Endothelial cell of umbilical vein (primary cell): ENCODE measurements at regions not wholly inside any gene's neighbourhood (a gene's known extent, or its start where the extent isn't known, plus 50 kb on each side); places are given as distances from the start of the nearest gene placed in this dataset.

Experiments used
- BruUV-seq: library from RNA; stranded (reverse); fragments of 400-500 nt; replicated peaks from 2 replicates; lab custom pipeline; 2021; lab: Mats Ljungman, UMichigan
- CTCF ChIA-PET: fragments of 300-600, 350-600 bp; sonication (Branson Sonifier 250); formaldehyde crosslinking; loops from one replicate; lab custom pipeline; 2021; ENCODE audit warnings: antibody characterized with exemption, inconsistent platforms; lab: Charles Lee
- POLR2A ChIA-PET: fragments of 300-600, 350-600 bp; sonication (Branson Sonifier 250); formaldehyde crosslinking; loops from one replicate; lab custom pipeline; 2021; ENCODE audit warnings: antibody characterized with exemption, inconsistent platforms; lab: Charles Lee
- DNase-seq: peaks from one replicate; pipeline ENCODE4 v3.0.0-alpha.2; 2011; ENCODE audit warnings: low read depth, low spot score
- FAIRE-seq: peaks from 2 replicates; lab custom pipeline; 2011; peaks lifted over from hg19 to GRCh38; lab: Jason Lieb, UNC
- H2AFZ ChIP-seq: 2 replicates; pipeline ENCODE4 v1.6.0; 2012; ENCODE audit warnings: low read depth, low read length, control low read depth, inconsistent platforms
- H3K27ac ChIP-seq: 2 replicates; pipeline ENCODE4 v1.5.1; 2011; ENCODE audit warnings: low read depth, mild to moderate bottlenecking, control low read depth, low read length, moderate library complexity; ENCODE audit not compliant: insufficient read depth
- H3K27me3 ChIP-seq, 2 experiments: 2 replicates each; pipeline versions ENCODE4 v1.6.0 to v1.6.1; 2011; ENCODE audit warnings: low read length in 2 of 2, mixed read lengths in 1 of 2; ENCODE audit not compliant: control insufficient read depth in 2 of 2, insufficient read depth in 2 of 2
- H3K36me3 ChIP-seq, 2 experiments: 2 replicates in 1 of 2; 3 replicates in 1 of 2; pipeline ENCODE4 v1.5.1; 2011; ENCODE audit warnings: low read length in 2 of 2, mild to moderate bottlenecking in 1 of 2, moderate library complexity in 1 of 2; ENCODE audit not compliant: control insufficient read depth in 2 of 2, insufficient read depth in 2 of 2; ENCODE audit errors: extremely low read depth in 1 of 2
- H3K4me1 ChIP-seq: 3 replicates; pipeline ENCODE4 v1.5.1; 2011; ENCODE audit warnings: mild to moderate bottlenecking, low read length; ENCODE audit not compliant: control insufficient read depth, insufficient read depth; ENCODE audit errors: extremely low read depth
- H3K4me2 ChIP-seq: 2 replicates; pipeline ENCODE4 v1.6.1; 2011; ENCODE audit warnings: low read length, control low read depth, mixed read lengths; ENCODE audit not compliant: insufficient read depth
- H3K4me3 ChIP-seq, 3 experiments: fragments of 200-600 bp in 1 of 3; sonication (generic), shearing (Covaris generic) in 1 of 3; replicated peaks in 1 of 3; 2 replicates each; pipeline ENCODE4 v1.5.1; 2011 to 2016; ENCODE audit warnings: control low read depth in 3 of 3, low read length in 3 of 3, mild to moderate bottlenecking in 2 of 3, inconsistent platforms in 1 of 3, low read depth in 1 of 3, moderate library complexity in 1 of 3; ENCODE audit not compliant: insufficient read depth in 1 of 3
- H3K79me2 ChIP-seq: 2 replicates; pipeline ENCODE4 v1.6.0; 2012; ENCODE audit warnings: low read length, inconsistent platforms; ENCODE audit not compliant: control insufficient read depth, insufficient read depth
- H3K9ac ChIP-seq: replicated peaks from 2 replicates; pipeline ENCODE3; 2011; ENCODE audit warnings: low read length, control low read depth; ENCODE audit not compliant: insufficient read depth; ENCODE audit errors: extremely low read depth
- H3K9me1 ChIP-seq: replicated peaks from 3 replicates; pipeline ENCODE4 v1.6.0; 2011; ENCODE audit warnings: mild to moderate bottlenecking, low read length; ENCODE audit not compliant: control insufficient read depth, insufficient read depth; ENCODE audit errors: extremely low read depth
- H3K9me3 ChIP-seq: replicated peaks from 2 replicates; pipeline ENCODE4 v1.5.1; 2012; ENCODE audit warnings: low read length, inconsistent platforms; ENCODE audit not compliant: control insufficient read depth, insufficient read depth
- H4K20me1 ChIP-seq: replicated peaks from 2 replicates; pipeline ENCODE3; 2011; ENCODE audit warnings: mild to moderate bottlenecking, low read length; ENCODE audit not compliant: control insufficient read depth, insufficient read depth; ENCODE audit errors: extremely low read depth
- EZH2 ChIP-seq: IDR thresholded peaks from 2 replicates; pipeline ENCODE4 v1.6.1; 2012; ENCODE audit warnings: borderline replicate concordance, low read depth, mild to moderate bottlenecking, moderate library complexity, low read length, inconsistent platforms; ENCODE audit not compliant: severe bottlenecking
- FOS ChIP-seq: IDR thresholded peaks from 2 replicates; pipeline ENCODE4 v1.6.1; 2011; ENCODE audit warnings: mild to moderate bottlenecking, low read length, moderate library complexity, borderline replicate concordance; ENCODE audit not compliant: insufficient read depth
- GATA2 ChIP-seq: IDR thresholded peaks from 2 replicates; pipeline ENCODE4 v1.7.0; 2011; ENCODE audit warnings: low read depth, mild to moderate bottlenecking, moderate library complexity, mixed read lengths, low read length; ENCODE audit not compliant: insufficient read length, insufficient read depth
- JUN ChIP-seq: IDR thresholded peaks from 2 replicates; pipeline ENCODE4 v1.6.1; 2011; ENCODE audit warnings: borderline replicate concordance, low read depth; ENCODE audit not compliant: insufficient read length, insufficient read depth
- MYC ChIP-seq: IDR thresholded peaks from one replicate; pipeline ENCODE4 v1.6.1; 2011; ENCODE audit warnings: mild to moderate bottlenecking, low read depth, low read length
- POLR2A ChIP-seq: IDR thresholded peaks from 2 replicates; pipeline ENCODE4 v1.6.1; 2012; ENCODE audit warnings: low read depth, mild to moderate bottlenecking, control low read depth, low read length
- POLR2AphosphoS5 ChIP-seq: IDR thresholded peaks from 2 replicates; pipeline ENCODE4 v1.6.1; 2012; ENCODE audit warnings: low read depth, mild to moderate bottlenecking, control low read depth, low read length, moderate library complexity; ENCODE audit not compliant: insufficient read depth
- dilution Hi-C: fragments of 300-500 bp; cut with MboI; formaldehyde crosslinking; loops from one replicate; pipeline ENCODE4 v1.15.0; 2019; ENCODE audit warnings: low sequenced_read_pairs; ENCODE audit not compliant: extremely low pct_ligation_motif_present
- intact Hi-C: fragments of 100-400 bp; cut with micrococcal nuclease; formaldehyde crosslinking; loops from one replicate; pipeline ENCODE4 v1.10.0; 2022
- TF ChIP-seq, protein P1 (sequence below): IDR thresholded peaks from 2 replicates; pipeline ENCODE4 v1.6.1; 2011; ENCODE audit not compliant: insufficient read depth, insufficient read length
- TF ChIP-seq, protein P2 (sequence below), 2 donors: IDR thresholded peaks; 1 replicate in 1 of 2; 2 replicates in 1 of 2; pipeline ENCODE4 v1.5.1; 2011; ENCODE audit warnings: low read length in 2 of 2, mild to moderate bottlenecking in 2 of 2, moderate library complexity in 2 of 2, control low read depth in 1 of 2, inconsistent platforms in 1 of 2, low read depth in 1 of 2; ENCODE audit not compliant: insufficient read depth in 1 of 2; ENCODE audit errors: extremely low read depth in 1 of 2

DNA sequence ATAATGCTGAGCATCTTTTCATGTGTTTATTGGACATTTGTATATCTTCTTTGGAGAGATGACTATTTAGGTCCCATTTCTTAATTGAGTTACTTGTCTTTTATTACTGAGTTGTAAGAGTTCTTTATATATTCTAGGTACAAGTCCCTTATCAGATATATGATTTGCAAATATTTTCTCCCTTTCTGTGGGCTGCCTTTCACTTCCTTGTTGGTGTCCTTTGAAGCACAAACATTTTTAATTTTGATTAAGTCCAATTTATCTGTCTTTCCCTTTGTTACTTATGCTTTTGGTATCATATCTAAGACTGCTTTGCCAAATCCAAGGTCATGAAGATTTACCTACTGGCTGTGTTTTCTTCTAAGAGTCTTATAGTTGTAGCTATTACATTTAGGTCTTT lies 113.2 kb downstream of the HNRNPD start:
- no peaks in the 10 kb centered on the region for H3K4me1 ChIP-seq
- POLR2A ChIA-PET: no interaction called here
- H2AFZ ChIP-seq: no peak overlapping the region
- no peak overlapping the region for H3K4me3 ChIP-seq
- no peaks in the 10 kb centered on the region for H4K20me1 ChIP-seq
- no peak overlapping the region for H3K27ac ChIP-seq
- intact Hi-C loops (no loop called here), dilution Hi-C loops (no loop called here)
- peaks cover 0 to 3% of the 10 kb centered on the region in 2 experiments for H3K27me3 ChIP-seq
- FAIRE-seq: no peak
- CTCF ChIA-PET: no interaction called here
- no peak for DNase-seq
- H3K9me1 ChIP-seq: no peaks in the 10 kb centered on the region
- TF ChIP-seq JUN: no peak
- TF ChIP-seq FOS: no peak
- no TSS peak for BruUV-seq
- H3K79me2 ChIP-seq: no peaks in the 10 kb centered on the region
- H3K9me3 ChIP-seq: no peaks in the 10 kb centered on the region
- no peak overlapping the region for H3K4me2 ChIP-seq
- H3K9ac ChIP-seq: no peak overlapping the region
- no peaks in the 10 kb centered on the region for H3K36me3 ChIP-seq

DNA sequence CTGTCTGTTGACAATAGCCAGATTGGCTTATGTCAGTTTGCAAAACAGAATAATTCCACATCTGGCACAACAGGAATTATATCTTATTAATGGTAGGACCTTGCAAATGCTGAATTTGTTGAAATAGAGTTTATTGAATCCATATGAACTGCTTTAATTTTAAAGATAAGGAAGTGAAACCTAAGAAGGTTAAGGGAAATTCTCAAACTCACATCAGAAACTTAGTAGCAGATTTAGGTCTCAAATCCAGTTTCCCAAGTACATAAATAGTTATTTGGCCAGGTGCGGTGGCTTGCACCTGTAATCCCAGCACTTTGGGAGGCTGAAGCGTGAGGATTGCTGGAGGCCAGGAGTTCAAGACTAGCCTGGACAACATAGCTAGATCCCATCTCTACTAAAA lies 117.1 kb downstream of the HNRNPD start:
- Histone ChIP-seq H3K27me3 (no peaks in the 10 kb centered on the region), H4K20me1 (no peaks in the 10 kb centered on the region), H2AFZ (no peak overlapping the region), H3K9me3 (no peaks in the 10 kb centered on the region), H3K36me3 (no peaks in the 10 kb centered on the region), H3K27ac (no peak overlapping the region), H3K4me3 (no peak overlapping the region), H3K9ac (no peak overlapping the region), H3K9me1 (no peaks in the 10 kb centered on the region), H3K4me1 (no peaks in the 10 kb centered on the region), H3K4me2 (no peak overlapping the region), H3K79me2 (no peaks in the 10 kb centered on the region)
- dilution Hi-C loops: no loop called here
- no peak for DNase-seq
- ChIA-PET CTCF (no interaction called here), POLR2A (no interaction called here)
- BruUV-seq: no TSS peak
- FAIRE-seq: no peak
- TF ChIP-seq GATA2 (no peak), MYC (no peak), EZH2 (no peak), POLR2A (no peak), FOS (no peak), POLR2AphosphoS5 (no peak), JUN (no peak)
- TF ChIP-seq, protein P1, sequence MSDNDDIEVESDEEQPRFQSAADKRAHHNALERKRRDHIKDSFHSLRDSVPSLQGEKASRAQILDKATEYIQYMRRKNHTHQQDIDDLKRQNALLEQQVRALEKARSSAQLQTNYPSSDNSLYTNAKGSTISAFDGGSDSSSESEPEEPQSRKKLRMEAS: no peak
- TF ChIP-seq, protein P2, sequence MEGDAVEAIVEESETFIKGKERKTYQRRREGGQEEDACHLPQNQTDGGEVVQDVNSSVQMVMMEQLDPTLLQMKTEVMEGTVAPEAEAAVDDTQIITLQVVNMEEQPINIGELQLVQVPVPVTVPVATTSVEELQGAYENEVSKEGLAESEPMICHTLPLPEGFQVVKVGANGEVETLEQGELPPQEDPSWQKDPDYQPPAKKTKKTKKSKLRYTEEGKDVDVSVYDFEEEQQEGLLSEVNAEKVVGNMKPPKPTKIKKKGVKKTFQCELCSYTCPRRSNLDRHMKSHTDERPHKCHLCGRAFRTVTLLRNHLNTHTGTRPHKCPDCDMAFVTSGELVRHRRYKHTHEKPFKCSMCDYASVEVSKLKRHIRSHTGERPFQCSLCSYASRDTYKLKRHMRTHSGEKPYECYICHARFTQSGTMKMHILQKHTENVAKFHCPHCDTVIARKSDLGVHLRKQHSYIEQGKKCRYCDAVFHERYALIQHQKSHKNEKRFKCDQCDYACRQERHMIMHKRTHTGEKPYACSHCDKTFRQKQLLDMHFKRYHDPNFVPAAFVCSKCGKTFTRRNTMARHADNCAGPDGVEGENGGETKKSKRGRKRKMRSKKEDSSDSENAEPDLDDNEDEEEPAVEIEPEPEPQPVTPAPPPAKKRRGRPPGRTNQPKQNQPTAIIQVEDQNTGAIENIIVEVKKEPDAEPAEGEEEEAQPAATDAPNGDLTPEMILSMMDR (IDR thresholded peaks at IDR 0.05; ENCODE audit: extremely low read depth in 1 of 2, insufficient read depth in 1 of 2, low read depth in 1 of 2, low read length in 2 of 2): no peak
- intact Hi-C loops: no loop called here
